Stimulated activated memory B cell treated with anti-CD40 and anti-IgM and Interleukin-4, amounts not matched to agents 10 μg/mL and 1 μg/mL and 100 μg/mL, for 72 hours (primary cell): ENCODE measurements at regions not wholly inside any gene's neighbourhood (a gene's known extent, or its start where the extent isn't known, plus 50 kb on each side); places are given as distances from the start of the nearest gene placed in this dataset.

Source experiments
- ATAC-seq: fragments of 150-1000 bp; cut with Tn5 transposase; 2 replicates; pipeline ENCODE4 v1.10.0; 2021
- H3K27ac Mint-ChIP-seq: one replicate; pipeline ENCODE4 v1.8.0; 2022; ENCODE audit warnings: mild to moderate bottlenecking, mixed read lengths
- H3K27me3 Mint-ChIP-seq: one replicate; pipeline ENCODE4 v1.8.0; 2022; ENCODE audit warnings: mixed read lengths
- H3K36me3 Mint-ChIP-seq: one replicate; pipeline ENCODE4 v1.8.0; 2022; ENCODE audit warnings: mixed read lengths
- H3K4me1 Mint-ChIP-seq: one replicate; pipeline ENCODE4 v1.8.0; 2022; ENCODE audit warnings: mixed read lengths
- H3K4me3 Mint-ChIP-seq: one replicate; pipeline ENCODE4 v1.8.0; 2022; ENCODE audit warnings: mild to moderate bottlenecking, moderate library complexity, mixed read lengths
- H3K9me3 Mint-ChIP-seq: one replicate; pipeline ENCODE4 v1.8.0; 2022; ENCODE audit warnings: mixed read lengths

DNA sequence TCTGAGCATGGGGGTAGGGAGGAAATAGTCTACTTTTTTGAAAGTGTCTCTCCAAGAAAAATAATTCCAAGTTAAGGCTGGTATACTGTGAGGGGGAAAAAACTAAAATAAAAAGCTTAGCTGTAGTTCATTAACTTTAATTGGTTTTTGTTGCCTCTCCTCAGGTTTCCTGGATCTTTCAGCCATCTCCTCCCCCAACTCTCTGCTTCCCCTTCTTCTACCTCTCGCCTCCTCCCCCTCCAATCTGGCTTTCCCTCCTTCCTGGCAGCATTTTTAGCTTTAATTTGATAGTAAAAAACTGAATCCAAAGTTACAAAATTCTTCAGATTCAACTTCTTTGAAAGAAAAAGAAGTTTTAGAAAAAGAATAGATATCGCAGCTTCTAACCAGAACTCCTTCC is 462.6 kb downstream of the CETN3 start:
- no peak for ATAC-seq
- Mint-ChIP-seq H3K36me3 (no peaks in the 10 kb centered on the region), H3K4me3 (no peak overlapping the region), H3K4me1 (no peaks in the 10 kb centered on the region), H3K9me3 (no peaks in the 10 kb centered on the region), H3K27me3 (no peaks in the 10 kb centered on the region), H3K27ac (no peak overlapping the region)

DNA sequence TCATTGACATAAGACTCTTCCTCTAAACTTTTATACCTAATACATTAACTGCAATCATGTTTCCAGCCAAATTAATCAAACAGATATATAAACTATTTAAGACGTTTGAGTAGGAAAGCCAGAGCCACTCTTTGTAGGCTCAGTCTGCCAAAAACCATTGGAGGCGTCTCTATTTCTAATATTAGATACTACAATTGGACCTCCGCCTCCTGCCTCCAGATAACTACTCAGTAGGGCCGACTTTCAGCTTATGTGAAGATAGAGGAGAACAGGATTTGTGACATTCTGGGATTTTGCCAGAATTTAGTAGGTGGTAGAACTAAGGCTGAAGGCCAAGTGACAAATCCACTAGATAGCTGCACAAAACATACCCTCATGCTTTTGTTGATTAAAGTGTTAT is 463.0 kb downstream of the CETN3 start:
- Mint-ChIP-seq H3K27ac (no peak overlapping the region), H3K4me3 (no peak overlapping the region), H3K4me1 (no peaks in the 10 kb centered on the region), H3K27me3 (no peaks in the 10 kb centered on the region), H3K36me3 (no peaks in the 10 kb centered on the region), H3K9me3 (no peaks in the 10 kb centered on the region)
- no peak for ATAC-seq

- Mint-ChIP-seq H3K36me3 (no peaks in the 10 kb centered on the region), H3K4me3 (no peak overlapping the region), H3K4me1 (no peaks in the 10 kb centered on the region), H3K9me3 (no peaks in the 10 kb centered on the region), H3K27me3 (no peaks in the 10 kb centered on the region), H3K27ac (no peak overlapping the region)
- no peak for ATAC-seq
Measured at GRCh38 chr5:89942171-89942570, 467.4 kb downstream of the CETN3 start.

GRCh38 chr5:89936576-89936975 is 473.0 kb downstream of the CETN3 start:
- Mint-ChIP-seq H3K4me1 (peaks cover 16% of the 10 kb centered on the region), H3K27ac (no peak overlapping the region), H3K4me3 (no peak overlapping the region), H3K9me3 (no peaks in the 10 kb centered on the region), H3K27me3 (no peaks in the 10 kb centered on the region), H3K36me3 (no peaks in the 10 kb centered on the region)
- no peak for ATAC-seq

GRCh38 chr5:89934069-89934468 is 475.5 kb downstream of the CETN3 start:
- Mint-ChIP-seq H3K4me3 (peak overlapping the region; percentile 10), H3K27me3 (no peaks in the 10 kb centered on the region), H3K9me3 (no peaks in the 10 kb centered on the region), H3K36me3 (no peaks in the 10 kb centered on the region), H3K27ac (peak overlapping the region; percentile 64), H3K4me1 (peaks cover 31% of the 10 kb centered on the region)
- no peak for ATAC-seq

DNA sequence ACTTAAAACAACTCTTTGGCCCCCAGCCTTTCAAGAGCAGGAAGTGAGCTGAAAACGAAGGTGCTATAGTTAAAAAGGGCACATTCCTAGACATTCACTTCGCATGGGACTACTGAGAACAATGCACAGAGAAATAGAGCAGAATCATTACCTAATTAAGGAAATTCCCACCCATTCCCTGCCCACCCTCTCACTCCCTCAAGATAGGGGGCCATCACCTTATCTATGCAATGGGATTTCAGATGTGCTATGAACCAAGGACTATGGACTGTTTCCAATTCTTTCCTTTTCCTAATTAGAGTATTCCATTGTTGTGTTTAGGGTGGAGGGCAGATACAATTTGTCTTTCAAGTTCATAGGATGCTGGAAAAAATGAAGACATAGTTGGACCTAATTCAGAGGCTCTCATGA is 476.8 kb downstream of the CETN3 start:
- Mint-ChIP-seq H3K9me3 (no peaks in the 10 kb centered on the region), H3K4me3 (no peak overlapping the region), H3K4me1 (peaks cover 41% of the 10 kb centered on the region), H3K27ac (no peak overlapping the region), H3K36me3 (no peaks in the 10 kb centered on the region), H3K27me3 (no peaks in the 10 kb centered on the region)
- ATAC-seq, result no peak

- ATAC-seq, result peak; percentile 64
- H3K36me3 Mint-ChIP-seq, result no peaks in the 10 kb centered on the region
- H3K4me1 Mint-ChIP-seq, result peaks cover 41% of the 10 kb centered on the region
- H3K27ac Mint-ChIP-seq, result peak overlapping the region; percentile 50
- H3K4me3 Mint-ChIP-seq, result peak overlapping the region; percentile 27
- H3K27me3 Mint-ChIP-seq, result no peaks in the 10 kb centered on the region
- H3K9me3 Mint-ChIP-seq, result no peaks in the 10 kb centered on the region
Measured at GRCh38 chr5:89930591-89931392, 478.8 kb downstream of the CETN3 start.

DNA sequence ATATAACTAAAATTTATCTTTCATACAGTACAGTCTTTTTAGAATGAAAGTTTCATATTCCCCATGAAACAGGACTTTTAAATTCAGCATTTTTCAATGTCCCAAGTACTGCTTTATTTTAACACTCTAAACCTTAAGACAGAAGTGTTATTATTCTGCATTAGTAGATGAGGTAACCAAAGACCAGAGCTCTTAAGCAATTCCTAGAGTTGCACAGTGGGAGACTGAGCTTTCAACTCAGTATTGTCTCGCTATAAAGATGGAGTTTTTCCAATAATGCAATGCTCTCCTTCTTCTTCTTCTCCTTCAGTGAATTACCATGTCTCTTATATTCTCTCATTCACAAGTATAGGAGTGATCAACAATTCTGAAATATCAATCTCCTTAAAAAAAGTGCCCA is 479.7 kb downstream of the CETN3 start:
- Mint-ChIP-seq H3K27me3 (no peaks in the 10 kb centered on the region), H3K36me3 (no peaks in the 10 kb centered on the region), H3K4me3 (no peak overlapping the region), H3K27ac (peak overlapping the region; percentile 50), H3K4me1 (peaks cover 41% of the 10 kb centered on the region), H3K9me3 (no peaks in the 10 kb centered on the region)
- no peak for ATAC-seq

DNA sequence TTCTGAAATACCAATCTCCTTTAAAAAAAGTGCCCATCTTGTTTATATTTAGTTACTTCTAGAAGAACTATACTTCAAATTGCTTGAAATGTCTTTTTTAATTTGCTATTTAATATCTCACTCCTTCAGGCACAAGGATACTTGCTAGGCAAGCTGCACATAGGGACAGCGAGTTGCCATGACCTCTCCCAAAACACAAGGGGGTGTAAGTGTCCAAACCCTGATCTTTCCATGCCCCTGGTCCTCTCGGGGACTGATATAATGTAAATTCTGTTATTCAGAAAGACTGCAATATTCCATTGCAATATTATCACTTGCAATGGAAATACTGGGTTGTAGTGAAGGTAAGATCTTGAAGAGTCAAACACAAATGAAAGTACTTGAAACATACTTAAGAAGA is 480.4 kb downstream of the CETN3 start:
- no peaks in the 10 kb centered on the region for H3K9me3 Mint-ChIP-seq
- H3K4me1 Mint-ChIP-seq, result peaks cover 37% of the 10 kb centered on the region
- H3K27me3 Mint-ChIP-seq, result no peaks in the 10 kb centered on the region
- no peak for ATAC-seq
- no peak overlapping the region for H3K4me3 Mint-ChIP-seq
- peak overlapping the region; percentile 44 for H3K27ac Mint-ChIP-seq
- H3K36me3 Mint-ChIP-seq, result no peaks in the 10 kb centered on the region

GRCh38 chr5:89922161-89922560 is 487.4 kb downstream of the CETN3 start:
- H3K9me3 Mint-ChIP-seq, result no peaks in the 10 kb centered on the region
- H3K4me1 Mint-ChIP-seq, result no peaks in the 10 kb centered on the region
- ATAC-seq, result peak; percentile 16
- H3K27ac Mint-ChIP-seq, result no peak overlapping the region
- no peaks in the 10 kb centered on the region for H3K27me3 Mint-ChIP-seq
- no peak overlapping the region for H3K4me3 Mint-ChIP-seq
- no peaks in the 10 kb centered on the region for H3K36me3 Mint-ChIP-seq

DNA sequence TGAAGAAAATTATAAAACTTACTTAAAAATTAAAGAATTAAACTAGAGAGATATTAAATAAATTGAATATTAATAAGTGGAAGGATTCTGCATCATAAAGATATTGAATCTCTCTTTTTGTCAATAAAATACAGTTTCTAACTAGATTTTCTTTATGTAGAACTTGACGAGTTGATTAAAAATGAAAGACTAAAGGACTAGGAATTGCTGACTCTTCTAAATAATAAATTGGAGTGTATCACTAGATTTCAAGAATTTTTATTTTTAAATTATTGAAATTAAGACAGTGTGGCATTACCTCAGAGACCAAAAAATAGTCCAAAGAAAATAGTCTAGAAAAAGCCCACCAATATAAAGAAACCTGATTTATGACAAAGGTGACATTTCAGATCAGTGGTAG is 492.4 kb downstream of the CETN3 start:
- H3K36me3 Mint-ChIP-seq, result no peaks in the 10 kb centered on the region
- H3K9me3 Mint-ChIP-seq, result no peaks in the 10 kb centered on the region
- H3K4me3 Mint-ChIP-seq, result no peak overlapping the region
- ATAC-seq, result no peak
- H3K4me1 Mint-ChIP-seq, result no peaks in the 10 kb centered on the region
- no peaks in the 10 kb centered on the region for H3K27me3 Mint-ChIP-seq
- no peak overlapping the region for H3K27ac Mint-ChIP-seq

DNA sequence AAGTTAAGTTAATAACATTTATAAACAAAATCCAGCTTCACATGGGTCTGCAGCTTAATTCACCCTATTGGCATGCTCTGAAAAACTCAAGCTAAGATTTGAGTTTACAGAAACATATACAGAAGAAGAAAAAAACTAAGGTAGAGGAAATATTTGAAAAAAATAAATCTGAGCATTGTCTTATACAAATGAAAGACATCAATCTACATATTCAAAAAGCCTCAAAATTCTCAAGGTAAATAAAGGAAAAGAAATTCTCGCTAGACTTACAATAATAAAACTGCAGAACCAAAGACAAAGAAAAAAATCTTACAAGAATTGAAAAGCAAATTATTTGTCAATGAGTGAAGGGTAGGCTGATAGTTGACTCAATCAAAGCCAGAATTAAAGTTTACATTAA is 493.4 kb downstream of the CETN3 start:
- no peaks in the 10 kb centered on the region for H3K4me1 Mint-ChIP-seq
- H3K27ac Mint-ChIP-seq, result no peak overlapping the region
- ATAC-seq, result no peak
- no peaks in the 10 kb centered on the region for H3K36me3 Mint-ChIP-seq
- no peaks in the 10 kb centered on the region for H3K9me3 Mint-ChIP-seq
- H3K27me3 Mint-ChIP-seq, result no peaks in the 10 kb centered on the region
- H3K4me3 Mint-ChIP-seq, result no peak overlapping the region

DNA sequence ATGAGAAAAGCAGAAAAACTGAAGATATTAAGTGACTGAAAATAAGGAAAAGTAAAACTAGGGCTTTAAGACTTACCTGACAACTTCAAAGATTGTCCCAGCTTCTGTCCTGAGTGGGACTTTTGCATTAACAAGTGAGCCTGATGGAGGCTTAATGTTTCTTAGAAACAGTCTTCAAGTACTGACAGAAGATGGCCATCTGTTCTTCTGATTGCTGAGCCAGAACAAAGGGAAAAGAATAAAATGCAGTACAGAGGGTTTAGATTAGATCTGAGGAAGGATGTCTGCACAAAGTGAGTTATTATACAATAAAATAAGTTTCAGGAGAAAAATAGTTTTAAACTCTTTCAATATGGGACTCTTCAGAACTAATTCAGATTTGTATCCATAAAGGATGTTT is 500.7 kb downstream of the CETN3 start:
- H3K36me3 Mint-ChIP-seq, result no peaks in the 10 kb centered on the region
- H3K4me1 Mint-ChIP-seq, result no peaks in the 10 kb centered on the region
- no peak overlapping the region for H3K27ac Mint-ChIP-seq
- no peak overlapping the region for H3K4me3 Mint-ChIP-seq
- no peak for ATAC-seq
- no peaks in the 10 kb centered on the region for H3K27me3 Mint-ChIP-seq
- H3K9me3 Mint-ChIP-seq, result no peaks in the 10 kb centered on the region

- H3K27me3 Mint-ChIP-seq, result no peaks in the 10 kb centered on the region
- no peak overlapping the region for H3K27ac Mint-ChIP-seq
- no peaks in the 10 kb centered on the region for H3K36me3 Mint-ChIP-seq
- H3K4me1 Mint-ChIP-seq, result no peaks in the 10 kb centered on the region
- no peaks in the 10 kb centered on the region for H3K9me3 Mint-ChIP-seq
- H3K4me3 Mint-ChIP-seq, result no peak overlapping the region
- no peak for ATAC-seq
Measured at GRCh38 chr5:89904442-89904841, 505.1 kb downstream of the CETN3 start.

- H3K4me3 Mint-ChIP-seq, result no peak overlapping the region
- H3K9me3 Mint-ChIP-seq, result no peaks in the 10 kb centered on the region
- ATAC-seq, result no peak
- H3K27ac Mint-ChIP-seq, result no peak overlapping the region
- no peaks in the 10 kb centered on the region for H3K27me3 Mint-ChIP-seq
- H3K36me3 Mint-ChIP-seq, result no peaks in the 10 kb centered on the region
- H3K4me1 Mint-ChIP-seq, result no peaks in the 10 kb centered on the region
Measured at GRCh38 chr5:89901983-89902382, 507.6 kb downstream of the CETN3 start.

DNA sequence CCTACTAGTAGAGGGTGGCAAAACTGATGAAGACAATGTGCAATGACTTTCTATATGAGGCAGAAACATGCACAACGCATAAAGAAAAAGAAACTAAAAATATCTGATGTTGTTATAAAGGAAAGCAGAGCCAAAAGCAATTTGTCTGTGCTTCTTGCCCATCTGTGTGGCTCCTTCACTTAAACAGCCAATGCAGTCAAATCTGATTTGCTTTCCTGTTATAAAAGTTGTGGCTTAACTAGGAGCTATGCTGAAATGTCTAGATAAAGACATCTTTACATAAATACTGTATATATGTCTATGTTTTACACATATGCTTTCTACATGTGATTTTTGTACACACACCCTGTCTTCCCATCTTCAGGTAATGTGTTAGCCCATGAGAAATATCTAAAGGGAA is 508.2 kb downstream of the CETN3 start:
- no peak overlapping the region for H3K27ac Mint-ChIP-seq
- ATAC-seq, result no peak
- H3K4me3 Mint-ChIP-seq, result no peak overlapping the region
- H3K36me3 Mint-ChIP-seq, result no peaks in the 10 kb centered on the region
- H3K9me3 Mint-ChIP-seq, result no peaks in the 10 kb centered on the region
- H3K27me3 Mint-ChIP-seq, result no peaks in the 10 kb centered on the region
- no peaks in the 10 kb centered on the region for H3K4me1 Mint-ChIP-seq
